ENCODE measurements at regions not wholly inside any gene's neighbourhood (a gene's known extent, or its start where the extent isn't known, plus 50 kb on each side); places are given as distances from the start of the nearest gene placed in this dataset.

DNA sequence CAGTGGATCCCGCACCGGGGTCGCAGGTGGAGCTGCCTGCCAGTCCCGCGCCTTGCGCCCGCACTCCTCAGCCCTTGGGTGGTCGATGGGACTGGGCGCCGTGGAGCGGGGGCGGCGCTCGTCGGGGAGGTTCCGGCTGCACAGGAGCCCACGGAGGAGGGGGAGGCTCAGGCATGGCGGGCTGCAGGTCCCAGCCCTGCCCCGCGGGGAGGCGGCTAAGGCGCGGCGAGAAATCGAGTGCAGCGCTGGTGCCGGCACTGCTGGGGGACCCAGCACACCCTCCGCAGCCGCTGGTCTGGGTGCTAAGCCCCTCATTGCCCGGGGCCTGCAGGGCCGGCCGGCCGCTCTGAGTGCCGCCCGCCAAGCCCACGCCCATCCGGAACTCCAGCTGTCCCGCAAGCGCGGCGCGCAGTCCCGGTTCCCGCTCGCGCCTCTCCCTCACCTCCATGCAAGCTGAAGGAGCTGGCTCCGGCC, 120.6 kb upstream of the MEF2C start:
- Histone ChIP-seq H3K36me3 (ENCODE audit: control insufficient read depth in 2 of 3, insufficient read depth in 3 of 3, low read length in 3 of 3) (no peaks in the 10 kb centered on the region), H3K27me3 (ENCODE audit: control insufficient read depth, insufficient read depth, low read length) (no peaks in the 10 kb centered on the region), H3K27ac (ENCODE audit: low read depth in 2 of 2, low read length in 2 of 2) (no peak overlapping the region), H3K4me1 (ENCODE audit: control insufficient read depth in 2 of 3, insufficient read depth in 2 of 3, low read depth in 1 of 3, low read length in 3 of 3) (no peaks in the 10 kb centered on the region), H3K9ac (ENCODE audit: low read length in 3 of 3) (no peak overlapping the region), H3K4me3 (ENCODE audit: low read length in 3 of 3) (no peak overlapping the region), H3K9me3 (ENCODE audit: control insufficient read depth in 2 of 3, insufficient read depth in 1 of 3, low read length in 3 of 3) (no peaks in the 10 kb centered on the region)
- DNase-seq (peak in 1 of 5 donors; percentile 54), FAIRE-seq (no peak)
- TF ChIP-seq, protein P1, sequence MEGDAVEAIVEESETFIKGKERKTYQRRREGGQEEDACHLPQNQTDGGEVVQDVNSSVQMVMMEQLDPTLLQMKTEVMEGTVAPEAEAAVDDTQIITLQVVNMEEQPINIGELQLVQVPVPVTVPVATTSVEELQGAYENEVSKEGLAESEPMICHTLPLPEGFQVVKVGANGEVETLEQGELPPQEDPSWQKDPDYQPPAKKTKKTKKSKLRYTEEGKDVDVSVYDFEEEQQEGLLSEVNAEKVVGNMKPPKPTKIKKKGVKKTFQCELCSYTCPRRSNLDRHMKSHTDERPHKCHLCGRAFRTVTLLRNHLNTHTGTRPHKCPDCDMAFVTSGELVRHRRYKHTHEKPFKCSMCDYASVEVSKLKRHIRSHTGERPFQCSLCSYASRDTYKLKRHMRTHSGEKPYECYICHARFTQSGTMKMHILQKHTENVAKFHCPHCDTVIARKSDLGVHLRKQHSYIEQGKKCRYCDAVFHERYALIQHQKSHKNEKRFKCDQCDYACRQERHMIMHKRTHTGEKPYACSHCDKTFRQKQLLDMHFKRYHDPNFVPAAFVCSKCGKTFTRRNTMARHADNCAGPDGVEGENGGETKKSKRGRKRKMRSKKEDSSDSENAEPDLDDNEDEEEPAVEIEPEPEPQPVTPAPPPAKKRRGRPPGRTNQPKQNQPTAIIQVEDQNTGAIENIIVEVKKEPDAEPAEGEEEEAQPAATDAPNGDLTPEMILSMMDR (IDR thresholded peaks at IDR 0.05; ENCODE audit: borderline replicate concordance, extremely low read depth, insufficient read depth): no peak
- intact Hi-C loops (cut with DNase I): no loop called here

DNA sequence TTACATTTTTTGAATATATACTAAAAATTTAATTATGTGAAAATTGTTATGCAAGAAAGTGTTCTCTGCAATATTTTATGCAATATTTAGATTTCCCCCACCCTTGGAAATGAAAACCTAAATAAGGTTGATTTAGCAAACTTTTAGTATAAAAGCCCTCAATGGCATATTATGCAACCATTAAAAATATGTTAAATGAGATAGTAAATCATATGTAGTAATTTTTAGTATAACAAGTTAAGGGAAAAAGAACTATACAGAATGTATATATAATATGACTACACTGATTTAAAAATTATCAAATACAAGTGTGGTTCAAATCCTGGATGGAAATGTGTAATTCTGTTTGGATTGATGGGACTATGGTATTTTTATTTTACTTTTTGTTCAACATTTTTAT, 116.9 kb upstream of the MEF2C start:
- Histone ChIP-seq H3K4me3 (ENCODE audit: low read length in 3 of 3) (no peak overlapping the region), H3K27ac (ENCODE audit: low read depth in 2 of 2, low read length in 2 of 2) (no peak overlapping the region), H3K36me3 (ENCODE audit: control insufficient read depth in 2 of 3, insufficient read depth in 3 of 3, low read length in 3 of 3) (no peaks in the 10 kb centered on the region), H3K4me1 (ENCODE audit: control insufficient read depth in 2 of 3, insufficient read depth in 2 of 3, low read depth in 1 of 3, low read length in 3 of 3) (no peaks in the 10 kb centered on the region), H3K27me3 (ENCODE audit: control insufficient read depth, insufficient read depth, low read length) (no peaks in the 10 kb centered on the region), H3K9ac (ENCODE audit: low read length in 3 of 3) (no peak overlapping the region), H3K9me3 (ENCODE audit: control insufficient read depth in 2 of 3, insufficient read depth in 1 of 3, low read length in 3 of 3) (no peaks in the 10 kb centered on the region)
- intact Hi-C loops (cut with DNase I): no loop called here
- TF ChIP-seq, protein P1 (IDR thresholded peaks at IDR 0.05; ENCODE audit: borderline replicate concordance, extremely low read depth, insufficient read depth): no peak
- no peak for DNase-seq
- peak; percentile 81 for FAIRE-seq

DNA sequence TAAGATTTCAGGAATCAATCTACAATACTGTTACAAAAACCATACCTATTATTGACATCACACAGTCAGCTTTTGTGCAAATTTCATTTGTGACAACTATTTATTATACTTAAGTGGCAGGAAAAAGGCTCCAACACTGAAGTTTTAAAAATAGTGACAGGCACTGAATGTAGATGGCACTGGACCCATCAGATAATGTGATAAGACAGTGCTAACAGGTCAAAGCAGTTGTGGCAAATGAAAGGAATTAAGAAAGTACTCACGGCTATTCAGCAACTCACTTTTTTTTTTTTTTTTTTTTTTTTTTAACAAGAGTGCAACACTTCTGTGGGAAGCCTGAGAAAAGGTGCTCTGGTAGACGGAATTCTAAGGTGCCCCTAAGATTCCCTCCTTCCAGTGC, 115.0 kb upstream of the MEF2C start:
- TF ChIP-seq, protein P1 (IDR thresholded peaks at IDR 0.05; ENCODE audit: borderline replicate concordance, extremely low read depth, insufficient read depth): no peak
- intact Hi-C loops (cut with DNase I): no loop called here
- H3K4me1 ChIP-seq (ENCODE audit: control insufficient read depth in 2 of 3, insufficient read depth in 2 of 3, low read depth in 1 of 3, low read length in 3 of 3): no peaks in the 10 kb centered on the region
- no peak overlapping the region for H3K27ac ChIP-seq (ENCODE audit: low read depth in 2 of 2, low read length in 2 of 2)
- no peak overlapping the region for H3K9ac ChIP-seq (ENCODE audit: low read length in 3 of 3)
- no peaks in the 10 kb centered on the region for H3K9me3 ChIP-seq (ENCODE audit: control insufficient read depth in 2 of 3, insufficient read depth in 1 of 3, low read length in 3 of 3)
- DNase-seq (no peak), FAIRE-seq (no peak)
- no peak overlapping the region for H3K4me3 ChIP-seq (ENCODE audit: low read length in 3 of 3)
- H3K36me3 ChIP-seq (ENCODE audit: control insufficient read depth in 2 of 3, insufficient read depth in 3 of 3, low read length in 3 of 3): no peaks in the 10 kb centered on the region
- H3K27me3 ChIP-seq (ENCODE audit: control insufficient read depth, insufficient read depth, low read length): no peaks in the 10 kb centered on the region

DNA sequence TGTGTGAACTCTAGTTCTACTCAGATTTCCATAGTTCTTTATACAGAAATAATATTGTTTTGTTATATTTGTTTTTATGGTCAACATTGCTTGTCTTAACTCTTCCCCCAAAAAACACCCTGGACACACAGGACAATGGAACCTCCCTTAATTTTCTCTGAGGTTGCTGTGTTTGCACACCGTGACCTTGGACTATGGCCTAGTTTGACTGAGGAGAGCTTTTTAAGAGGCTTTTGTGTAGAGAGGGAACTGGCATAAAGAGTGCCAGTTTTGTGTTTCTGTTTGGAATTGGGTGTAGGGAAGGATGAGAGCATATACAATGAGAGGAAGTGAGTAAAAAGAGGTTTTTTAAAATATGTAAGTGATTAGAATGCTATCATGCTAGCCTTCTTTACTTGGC, 101.1 kb upstream of the MEF2C start:
- TF ChIP-seq, protein P1 (IDR thresholded peaks at IDR 0.05; ENCODE audit: borderline replicate concordance, extremely low read depth, insufficient read depth): no peak

More for the DNA sequence above, 101.1 kb upstream of the MEF2C start:
- no peaks in the 10 kb centered on the region for H3K4me1 ChIP-seq (ENCODE audit: control insufficient read depth in 2 of 3, insufficient read depth in 2 of 3, low read depth in 1 of 3, low read length in 3 of 3)
- H3K36me3 ChIP-seq (ENCODE audit: control insufficient read depth in 2 of 3, insufficient read depth in 3 of 3, low read length in 3 of 3): no peaks in the 10 kb centered on the region
- no peak overlapping the region for H3K4me3 ChIP-seq (ENCODE audit: low read length in 3 of 3)
- no peaks in the 10 kb centered on the region for H3K9me3 ChIP-seq (ENCODE audit: control insufficient read depth in 2 of 3, insufficient read depth in 1 of 3, low read length in 3 of 3)
- DNase-seq (no peak), FAIRE-seq (no peak)
- intact Hi-C loops (cut with DNase I): no loop called here
- H3K27ac ChIP-seq (ENCODE audit: low read depth in 2 of 2, low read length in 2 of 2): no peak overlapping the region
- no peak overlapping the region for H3K9ac ChIP-seq (ENCODE audit: low read length in 3 of 3)
- H3K27me3 ChIP-seq (ENCODE audit: control insufficient read depth, insufficient read depth, low read length): no peaks in the 10 kb centered on the region
